Pons (tissue), 1 donor: ENCODE measurements at regions not wholly inside any gene's neighbourhood (a gene's known extent, or its start where the extent isn't known, plus 50 kb on each side); places are given as distances from the start of the nearest gene placed in this dataset.
"Not testable (repeated sequence)": the region's sequence is repeated elsewhere in the genome, so short reads cannot be mapped to it uniquely, and the experiment has no call there.

Experiments used
- DNase-seq: peaks from one replicate; pipeline ENCODE4 v3.0.0-alpha.2; 2016; ENCODE audit warnings: low spot score

DNA sequence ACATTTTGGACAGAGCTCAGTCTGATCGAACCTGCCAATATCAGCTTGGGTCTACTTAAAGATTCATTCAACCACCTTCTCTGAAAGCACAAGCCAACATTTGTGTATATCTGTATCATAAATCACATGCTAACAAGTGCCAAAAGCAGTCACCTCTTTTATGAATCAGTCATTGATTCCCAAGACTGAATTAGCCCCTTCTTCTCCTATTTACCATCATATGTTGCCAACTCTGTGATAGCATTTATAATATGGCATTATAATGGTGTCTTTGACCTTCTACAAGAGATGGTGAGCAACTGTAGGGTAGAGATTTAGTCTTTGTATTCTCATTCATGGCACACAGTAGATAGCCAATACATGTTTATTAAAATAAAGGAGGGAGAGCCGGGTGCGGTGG is 61.4 kb downstream of the DDX53 start:
- peak; percentile 3 for DNase-seq

DNA sequence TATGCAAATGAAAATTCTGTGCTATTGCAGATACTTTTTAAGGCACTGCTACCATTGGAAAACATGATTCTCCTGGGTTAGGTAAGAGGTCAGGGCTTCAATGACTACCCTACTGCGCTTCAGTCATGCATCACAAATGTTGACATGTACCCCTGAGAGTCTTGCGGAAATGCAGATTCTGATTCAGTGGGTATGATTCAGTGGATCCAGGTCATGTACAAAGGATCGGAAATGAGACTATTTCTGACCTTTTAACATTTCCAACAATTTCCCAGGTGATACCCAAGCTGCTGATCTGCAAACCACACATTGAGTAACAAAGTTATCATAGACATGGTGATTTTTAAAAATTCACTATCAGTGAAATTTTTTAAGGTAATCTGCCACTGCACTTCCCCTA is 62.6 kb downstream of the DDX53 start:
- DNase-seq, result no peak

DNA sequence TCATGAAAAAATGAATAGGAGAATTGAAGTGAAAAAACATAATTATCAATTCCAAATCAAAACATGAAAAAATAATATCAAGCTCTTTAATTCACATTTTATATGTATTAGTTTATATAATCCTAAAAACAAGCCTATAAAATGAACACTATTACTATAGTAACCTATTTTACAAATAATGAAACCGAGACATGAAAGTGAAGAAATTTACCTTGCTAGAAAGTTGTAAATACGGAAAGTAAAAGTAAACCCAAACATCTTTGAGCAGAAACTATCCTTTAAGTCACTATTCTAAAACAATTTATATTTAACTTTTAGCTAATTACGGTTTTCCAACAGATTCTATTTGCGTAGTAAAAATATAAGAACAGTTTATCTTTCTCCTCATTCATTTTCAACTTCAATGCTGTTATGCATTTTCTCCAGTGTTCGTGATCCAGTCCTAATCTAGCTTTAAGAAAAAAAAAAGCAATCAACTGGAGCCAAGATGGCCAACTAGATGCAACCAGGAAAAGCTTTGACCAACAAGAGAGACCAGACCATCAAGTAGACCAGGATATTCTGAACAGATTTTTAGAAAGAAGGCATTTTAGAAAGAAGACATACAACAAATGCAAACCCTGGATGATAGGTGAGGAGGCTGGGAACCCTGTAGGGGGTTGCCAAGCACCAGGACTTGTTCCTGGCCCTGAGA is 67.0 kb downstream of the DDX53 start:
- no peak for DNase-seq

DNA sequence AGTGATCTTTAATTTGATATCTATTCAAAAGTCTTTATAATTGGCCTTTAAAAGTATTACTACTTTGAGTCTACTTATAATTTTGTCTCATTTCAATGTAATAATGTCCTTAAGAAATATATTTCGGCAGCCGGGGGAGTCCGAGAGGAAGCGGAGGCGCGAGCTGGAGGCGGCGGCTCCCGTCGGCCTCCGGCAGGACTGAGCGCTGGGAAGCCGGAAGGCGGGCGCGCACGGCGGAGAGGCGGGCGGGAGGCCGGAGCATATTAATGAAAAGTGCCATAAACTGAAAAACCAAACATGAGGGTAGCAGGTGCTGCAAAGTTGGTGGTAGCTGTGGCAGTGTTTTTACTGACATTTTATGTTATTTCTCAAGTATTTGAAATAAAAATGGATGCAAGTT is 75.7 kb downstream of the DDX53 start:
- DNase-seq, result not testable (repeated sequence)

DNA sequence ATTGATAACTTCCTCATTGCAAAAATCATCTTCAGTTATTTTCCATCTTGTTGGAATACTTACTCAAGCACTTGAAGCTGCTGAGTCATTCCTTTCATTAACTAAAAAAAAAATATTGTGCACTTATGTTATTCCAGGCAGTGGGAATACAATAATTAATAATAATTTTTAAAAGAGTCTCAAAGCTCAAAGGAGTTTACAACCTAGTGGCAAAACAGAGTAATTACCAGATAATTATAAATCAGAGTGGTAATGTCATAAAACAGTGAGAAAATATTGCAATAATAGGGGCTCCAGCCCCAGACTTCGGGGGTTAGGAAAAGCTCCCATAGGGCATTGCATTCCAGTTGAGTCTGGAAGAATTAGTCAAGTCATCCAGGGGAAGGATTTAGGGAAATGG is 79.6 kb downstream of the DDX53 start:
- no peak for DNase-seq

DNA sequence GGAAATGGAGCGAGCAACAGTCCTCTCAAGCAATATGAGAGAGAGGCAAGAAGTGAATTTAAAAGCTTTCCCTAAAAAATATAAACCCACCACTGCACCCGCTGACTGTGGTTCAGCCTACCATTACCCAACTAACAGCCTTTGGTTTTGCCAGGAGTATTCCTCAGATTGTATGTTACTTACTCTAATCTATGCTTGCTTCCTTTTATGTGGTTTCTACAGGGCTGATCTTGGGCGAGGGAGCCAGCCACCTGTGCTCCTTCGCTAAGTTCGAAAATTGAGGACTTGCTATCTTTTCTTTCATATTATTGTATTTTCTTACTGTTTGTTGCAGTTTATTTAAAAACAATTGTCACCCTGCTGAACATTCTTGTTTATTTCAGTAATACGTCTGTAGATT is 101.1 kb downstream of the DDX53 start:
- no peak for DNase-seq

DNA sequence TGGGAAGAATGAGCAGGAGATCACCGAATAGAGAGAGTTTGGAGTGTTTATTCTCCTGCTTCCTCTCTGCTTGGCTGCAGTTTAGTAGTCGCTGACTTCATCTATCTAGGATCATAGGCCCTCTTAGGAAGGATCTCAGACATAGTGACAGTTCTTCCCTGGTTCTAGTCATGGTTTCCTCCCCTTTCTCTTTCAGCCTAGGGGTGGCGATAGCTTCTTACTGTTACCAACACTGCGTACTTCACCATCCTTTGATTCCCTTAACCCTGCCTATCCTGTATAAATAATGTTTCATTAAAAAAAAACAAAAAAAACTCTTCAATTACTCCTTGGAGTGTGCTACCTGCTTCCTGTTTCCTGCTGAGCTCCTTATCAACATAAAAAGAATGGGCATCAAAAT is 103.8 kb downstream of the DDX53 start:
- DNase-seq, result no peak

DNA sequence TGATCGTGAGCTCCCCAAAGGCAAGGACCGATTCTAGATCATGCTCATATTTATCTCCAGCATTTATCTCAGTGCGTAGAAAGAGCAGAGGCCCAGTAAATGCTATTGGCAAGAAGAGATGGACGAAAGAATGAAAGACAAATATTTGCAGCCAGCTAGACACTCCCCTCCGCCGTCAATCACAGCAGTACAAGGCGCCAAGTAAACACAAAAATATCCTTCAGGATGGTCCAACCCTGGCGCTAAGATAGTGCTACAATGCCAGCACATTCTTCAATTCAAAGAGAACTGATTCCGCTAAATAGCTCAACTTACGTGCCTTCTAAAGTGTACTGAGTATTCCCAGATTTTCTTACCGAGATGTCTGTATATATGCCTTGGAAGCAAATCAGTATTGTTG is 114.5 kb downstream of the DDX53 start:
- DNase-seq, result no peak

DNA sequence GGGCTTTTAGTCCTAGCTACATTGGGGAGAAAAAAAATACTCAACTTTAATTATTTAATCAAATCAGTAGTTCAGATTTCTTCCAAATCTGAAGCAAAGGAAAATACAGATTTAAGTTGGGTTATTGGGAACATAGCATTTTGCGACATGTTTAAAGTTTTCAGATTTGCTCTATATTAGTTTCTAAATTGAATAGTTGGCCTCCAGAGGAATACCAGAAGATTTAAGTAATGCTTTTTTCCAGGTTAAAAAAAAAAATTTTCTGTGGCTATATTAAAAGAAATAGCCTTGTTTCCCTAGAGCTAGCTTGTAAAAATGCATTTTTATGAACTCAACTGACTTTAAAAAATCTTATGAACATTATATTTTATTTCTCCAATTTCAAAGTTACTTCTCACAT is 115.9 kb downstream of the DDX53 start:
- DNase-seq, result no peak

DNA sequence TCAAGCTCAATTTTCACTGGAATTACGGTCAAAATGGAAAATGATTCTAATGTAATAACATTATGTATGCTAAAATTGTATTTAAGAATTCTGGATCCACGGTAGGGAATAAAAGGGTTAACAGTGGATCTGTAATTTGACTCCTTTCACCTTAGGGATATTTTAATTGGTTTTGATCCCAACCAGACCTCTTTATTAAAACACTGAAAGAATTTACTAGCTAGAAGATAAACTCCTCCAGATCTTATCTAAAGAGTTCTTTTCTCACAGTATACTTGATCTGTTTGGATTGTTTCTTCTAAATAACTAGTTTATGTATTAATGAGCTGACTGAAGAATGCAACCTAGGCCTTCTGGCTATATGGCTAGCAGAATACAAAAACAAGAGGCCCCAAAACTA is 118.4 kb downstream of the DDX53 start:
- DNase-seq, result no peak

DNA sequence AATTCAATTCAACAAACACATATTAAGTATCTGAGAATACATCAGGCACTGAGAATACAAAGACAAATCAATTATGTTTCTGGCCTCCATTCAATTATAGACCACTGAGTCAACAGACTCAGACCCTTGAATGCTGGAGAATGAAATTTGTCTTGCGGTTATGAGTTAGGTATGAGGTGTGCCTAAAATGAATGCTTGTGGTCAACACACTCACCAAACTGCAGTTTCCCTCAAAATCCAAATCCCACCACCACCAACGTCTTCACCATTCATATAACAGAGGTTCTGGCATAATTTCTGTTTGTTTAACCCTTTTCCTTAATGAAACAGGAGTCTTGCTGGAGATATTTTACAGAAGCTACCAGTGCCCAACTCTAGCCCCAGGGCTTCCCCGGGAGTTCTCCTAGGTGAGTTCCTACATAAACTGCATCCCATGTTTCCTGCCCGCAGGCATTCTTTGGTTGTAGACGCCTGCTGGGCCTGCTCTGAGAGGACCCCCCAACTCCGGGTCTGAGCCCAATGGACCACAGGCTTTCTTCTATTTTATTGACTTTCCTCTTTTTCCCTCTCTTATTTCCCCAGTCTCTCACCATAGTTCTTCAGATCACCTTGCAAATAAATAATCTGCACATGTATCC is 119.2 kb downstream of the DDX53 start:
- no peak for DNase-seq

DNA sequence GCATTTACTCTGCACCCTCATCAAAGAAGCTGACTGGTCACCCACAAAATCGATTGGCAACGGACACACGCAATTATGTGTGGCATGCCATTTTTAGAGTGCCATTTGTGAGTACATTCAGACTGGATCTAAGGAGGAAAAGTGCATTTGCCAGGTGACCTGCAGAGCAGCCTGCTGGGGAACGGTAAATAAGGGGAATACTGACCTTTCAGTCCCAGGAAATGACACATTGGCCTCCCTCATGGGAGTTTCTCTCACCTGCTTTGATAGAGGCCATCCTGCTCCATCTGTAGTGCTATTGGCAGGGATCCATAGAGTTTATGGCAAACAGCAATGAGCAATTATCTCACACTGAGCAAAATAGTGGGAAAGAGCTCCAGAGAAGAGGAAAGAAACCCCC is 127.8 kb downstream of the DDX53 start:
- DNase-seq, result no peak

DNA sequence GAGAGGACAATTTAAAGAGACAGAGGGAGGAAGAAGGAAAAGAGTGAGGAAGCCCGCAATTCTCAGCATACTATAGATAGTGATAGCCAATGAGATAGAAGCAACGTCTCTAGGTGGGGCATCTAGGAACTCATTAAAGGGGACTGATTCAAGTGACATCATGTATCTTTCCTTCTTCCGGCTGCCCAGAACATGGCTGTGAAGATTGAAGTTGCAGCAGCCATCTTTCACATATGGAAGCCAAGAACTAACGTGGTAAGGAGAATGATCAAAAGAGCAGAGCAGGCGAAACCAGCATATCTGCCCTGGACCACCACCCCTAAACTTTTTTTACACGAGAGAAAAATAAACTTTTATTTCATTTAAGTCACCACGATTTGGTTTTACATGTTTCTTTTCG is 133.8 kb downstream of the DDX53 start:
- no peak for DNase-seq

DNA sequence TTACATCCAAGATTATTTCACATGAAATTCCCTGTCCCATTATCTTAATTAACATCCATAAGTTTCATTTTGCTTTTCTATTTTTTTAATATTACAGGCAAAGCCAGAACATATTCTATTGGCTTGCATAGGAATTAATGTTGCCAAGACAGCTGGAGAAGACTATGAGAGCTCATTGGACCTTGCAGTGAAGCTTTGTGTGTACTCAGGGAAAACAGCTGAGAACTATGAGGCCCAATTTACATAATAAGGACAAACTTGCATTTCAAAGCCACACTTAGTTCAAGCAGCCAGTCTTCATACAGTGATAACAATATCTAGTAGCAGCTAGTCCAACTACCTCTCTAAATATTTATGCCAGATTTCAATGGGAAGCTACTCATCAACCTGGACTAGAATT is 134.4 kb downstream of the DDX53 start:
- no peak for DNase-seq

DNA sequence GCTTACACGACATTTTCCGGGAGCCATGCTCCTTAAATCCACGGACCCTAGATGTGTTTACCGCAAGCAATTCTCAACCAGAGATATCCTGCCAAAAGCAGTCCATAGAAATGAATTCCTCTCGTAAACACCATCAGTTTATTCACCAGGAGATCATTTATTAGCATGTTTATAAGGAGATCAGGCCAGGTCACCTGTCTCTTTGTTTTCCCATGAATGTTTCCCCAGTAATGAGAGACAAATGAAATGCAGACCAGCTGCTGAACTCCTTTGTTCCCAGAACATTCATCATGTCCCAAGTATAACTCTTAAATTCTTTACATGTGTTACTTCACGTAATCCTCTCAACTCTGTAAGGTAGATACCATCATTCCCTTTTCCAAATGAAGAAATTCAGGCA is 137.1 kb downstream of the DDX53 start:
- DNase-seq, result no peak

DNA sequence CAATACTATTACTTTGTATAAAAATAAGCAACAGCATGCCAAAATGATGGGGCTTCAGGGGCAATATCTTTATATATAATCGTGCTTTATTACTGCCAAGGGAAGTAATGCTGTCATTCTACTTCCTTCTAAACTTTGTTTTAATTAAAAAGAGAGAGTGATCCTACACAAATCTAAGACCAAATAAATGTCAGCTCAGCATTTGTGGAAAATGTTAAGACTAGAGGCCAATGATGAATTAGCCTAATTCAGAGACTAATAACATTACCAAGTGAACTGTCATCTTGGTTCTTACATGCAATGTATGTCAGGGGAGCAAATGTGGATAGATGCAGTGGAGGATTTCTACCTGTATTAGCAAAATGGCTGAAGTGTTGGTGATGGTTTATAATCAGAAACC is 166.4 kb upstream of the PTCHD1 start:
- DNase-seq, result no peak

DNA sequence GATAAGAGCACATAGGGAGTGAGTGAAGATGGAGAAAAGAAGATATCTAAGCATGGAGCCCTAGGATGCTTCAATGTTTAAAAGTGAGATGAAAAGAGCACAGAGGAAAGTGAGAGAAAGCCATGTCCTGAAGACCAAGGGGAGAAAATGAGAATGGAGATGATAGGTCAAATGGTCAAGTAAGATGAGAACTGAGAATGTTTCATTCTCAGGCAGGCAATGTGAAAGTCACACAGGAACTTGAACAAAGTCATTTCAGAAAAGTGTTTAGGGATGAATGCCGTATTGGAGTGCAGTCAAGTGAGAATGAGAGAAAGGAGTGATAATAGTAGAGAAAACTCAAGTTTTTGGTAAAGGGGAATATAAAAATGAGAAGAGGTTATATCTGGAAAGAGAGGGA is 148.7 kb upstream of the PTCHD1 start:
- DNase-seq, result no peak

DNA sequence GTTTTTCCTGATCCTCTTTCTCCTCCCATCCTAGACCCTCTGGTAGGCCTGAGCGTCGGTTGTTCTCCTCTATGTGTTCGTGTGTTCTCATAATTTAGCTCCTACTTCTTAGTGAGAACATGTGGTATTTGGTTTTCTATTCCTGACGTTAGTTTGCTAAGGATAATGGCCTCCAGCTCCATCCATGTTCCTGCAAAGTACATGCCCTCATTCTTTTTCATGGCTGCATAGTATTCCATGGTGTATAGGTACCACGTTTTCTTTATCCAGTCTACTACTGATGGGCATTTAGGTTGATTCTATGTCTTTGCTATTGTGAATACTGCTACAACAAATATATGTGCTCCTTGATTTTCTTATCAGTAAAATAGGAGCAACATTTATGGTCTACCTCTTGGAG is 146.8 kb upstream of the PTCHD1 start:
- DNase-seq, result no peak

DNA sequence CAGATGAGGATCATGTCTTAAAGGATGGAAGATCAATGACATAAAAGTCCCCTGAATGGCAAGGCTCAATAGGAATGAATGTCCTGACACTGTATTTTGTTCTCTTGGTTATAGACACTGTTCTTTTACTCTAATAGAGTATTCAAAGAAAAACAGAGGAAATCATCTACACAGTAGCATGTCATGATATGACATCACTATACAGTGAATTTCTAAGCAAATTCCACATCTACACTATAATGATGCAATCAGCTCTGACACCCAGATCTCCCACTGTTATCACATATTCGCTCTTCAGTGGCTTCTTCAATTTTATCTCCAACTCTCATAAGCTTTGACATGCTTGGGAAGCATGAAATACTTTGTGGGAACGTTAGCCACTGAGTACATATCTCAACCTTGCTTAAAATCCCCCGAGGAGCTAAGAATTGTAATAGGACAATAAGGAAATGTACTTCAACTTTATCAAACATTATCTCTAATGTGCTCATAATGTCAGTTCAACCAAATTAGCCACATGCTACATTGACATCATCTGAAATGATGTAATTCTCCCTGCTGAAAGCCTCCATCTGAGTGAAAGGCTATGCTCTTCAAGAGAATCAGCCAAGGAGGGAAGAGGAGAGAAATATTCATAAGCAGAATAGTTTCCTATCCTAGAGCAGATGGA is 139.6 kb upstream of the PTCHD1 start:
- DNase-seq, result no peak

DNA sequence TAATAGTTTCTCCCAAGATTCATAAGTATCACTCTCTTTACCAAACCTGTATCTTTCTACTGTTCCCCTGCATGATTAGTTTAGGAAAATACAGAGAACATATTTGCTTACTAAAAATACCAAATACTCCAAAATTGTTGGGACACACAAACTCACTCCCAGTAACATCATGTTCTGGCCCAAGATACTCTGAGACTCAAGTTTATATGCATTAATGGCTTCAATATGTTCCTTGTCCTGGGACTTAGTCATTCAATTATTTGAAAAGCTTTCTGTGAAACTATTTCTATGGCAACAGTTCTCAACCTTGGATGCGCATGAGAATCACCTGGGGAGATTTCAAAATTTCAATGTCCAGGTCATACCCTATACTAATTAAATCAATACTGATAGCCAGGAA is 138.9 kb upstream of the PTCHD1 start:
- DNase-seq, result no peak

DNA sequence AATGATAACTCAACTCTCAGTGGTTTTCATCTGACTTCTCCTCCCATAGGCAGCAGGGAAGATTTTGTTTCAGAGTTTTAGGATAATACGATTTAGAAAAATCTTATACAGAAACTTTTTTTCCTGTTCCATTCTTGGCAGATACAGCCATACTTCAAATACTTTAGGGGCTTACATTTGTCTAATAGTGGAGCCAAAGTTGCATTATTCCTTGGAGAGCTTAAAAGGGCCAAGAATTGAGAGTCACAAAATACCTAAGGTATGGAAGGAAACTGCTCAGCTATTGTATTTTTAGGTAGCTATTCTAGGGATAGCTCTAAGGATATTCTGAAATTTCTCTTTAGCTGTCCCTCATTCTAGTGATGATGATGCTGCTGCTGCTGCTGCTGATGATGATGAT is 132.9 kb upstream of the PTCHD1 start:
- DNase-seq, result no peak

DNA sequence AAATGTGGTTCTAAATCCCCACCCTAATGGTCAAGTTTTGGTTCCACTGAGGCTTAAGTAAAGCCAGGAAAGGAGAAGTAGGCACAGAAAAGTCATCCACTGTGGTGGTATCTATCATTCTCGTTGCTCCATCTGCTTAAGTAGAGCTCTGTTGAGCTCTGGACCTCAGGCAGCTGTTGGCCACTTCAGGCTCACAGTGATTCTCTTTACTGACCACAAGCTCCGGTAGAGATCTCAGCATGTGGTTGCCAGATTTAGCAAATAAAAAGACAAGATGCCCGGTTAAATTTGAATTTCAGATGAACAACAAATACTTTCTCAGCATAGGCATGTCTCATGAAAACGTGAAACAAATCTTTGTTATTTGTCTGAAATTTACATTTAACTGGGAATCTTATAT is 132.3 kb upstream of the PTCHD1 start:
- no peak for DNase-seq

DNA sequence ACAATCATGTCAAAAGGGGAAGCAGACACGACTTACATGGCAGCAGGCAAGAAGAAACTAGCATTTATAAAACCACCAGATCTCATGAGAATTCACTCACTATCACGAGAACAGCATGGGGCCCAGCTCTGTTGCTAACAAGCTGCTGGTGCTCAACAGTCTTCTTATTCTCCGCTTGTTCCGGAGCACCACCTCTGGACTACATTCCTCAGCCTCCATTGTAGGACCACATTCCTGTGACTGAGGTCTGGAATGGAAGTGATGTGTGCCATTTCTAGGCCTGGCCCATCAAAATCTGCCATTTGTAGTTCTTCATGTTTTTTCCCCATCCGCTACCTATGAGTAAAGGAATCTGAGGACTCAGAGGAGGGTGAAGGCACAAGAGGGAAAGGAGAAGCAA is 111.5 kb upstream of the PTCHD1 start:
- DNase-seq, result no peak

DNA sequence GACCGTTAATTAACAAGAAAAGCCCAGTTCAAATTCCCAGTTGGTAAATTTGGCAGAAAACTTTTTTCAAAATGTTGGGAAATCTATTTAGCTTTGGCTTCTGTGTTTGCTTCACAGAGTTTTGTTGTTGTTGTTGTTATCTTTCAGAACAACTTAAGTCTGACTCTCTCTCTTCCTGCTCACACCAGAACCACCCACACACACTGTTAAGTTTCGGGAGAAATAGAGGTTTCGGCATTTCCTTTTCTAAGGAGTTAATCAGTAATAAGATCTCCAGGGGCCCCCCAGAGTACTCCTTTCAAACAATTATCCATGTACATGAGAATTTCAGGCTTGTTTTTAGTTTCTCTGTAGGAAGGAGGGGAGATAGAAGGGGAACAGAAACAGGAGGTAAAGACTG is 106.2 kb upstream of the PTCHD1 start:
- no peak for DNase-seq
